GM21423 (cell line): ENCODE measurements at regions not wholly inside any gene's neighbourhood (a gene's known extent, or its start where the extent isn't known, plus 50 kb on each side); places are given as distances from the start of the nearest gene placed in this dataset.
"Not testable (repeated sequence)": the region's sequence is repeated elsewhere in the genome, so short reads cannot be mapped to it uniquely, and the experiment has no call there.

Source experiments
- ATAC-seq: cut with Tn5 transposase; IDR thresholded peaks from one replicate; pipeline ENCODE4 v1.9.1; 2021; ENCODE audit warnings: mild to moderate bottlenecking, moderate library complexity; ENCODE audit not compliant: unreplicated experiment

GRCh38 chr6:139701003-139701402 lies 326.6 kb upstream of the CITED2 start:
- ATAC-seq, result no peak

GRCh38 chr6:139699911-139700310 lies 325.5 kb upstream of the CITED2 start:
- ATAC-seq, result no peak

- no peak for ATAC-seq
Measured at GRCh38 chr6:139699335-139699734, 324.9 kb upstream of the CITED2 start.

DNA sequence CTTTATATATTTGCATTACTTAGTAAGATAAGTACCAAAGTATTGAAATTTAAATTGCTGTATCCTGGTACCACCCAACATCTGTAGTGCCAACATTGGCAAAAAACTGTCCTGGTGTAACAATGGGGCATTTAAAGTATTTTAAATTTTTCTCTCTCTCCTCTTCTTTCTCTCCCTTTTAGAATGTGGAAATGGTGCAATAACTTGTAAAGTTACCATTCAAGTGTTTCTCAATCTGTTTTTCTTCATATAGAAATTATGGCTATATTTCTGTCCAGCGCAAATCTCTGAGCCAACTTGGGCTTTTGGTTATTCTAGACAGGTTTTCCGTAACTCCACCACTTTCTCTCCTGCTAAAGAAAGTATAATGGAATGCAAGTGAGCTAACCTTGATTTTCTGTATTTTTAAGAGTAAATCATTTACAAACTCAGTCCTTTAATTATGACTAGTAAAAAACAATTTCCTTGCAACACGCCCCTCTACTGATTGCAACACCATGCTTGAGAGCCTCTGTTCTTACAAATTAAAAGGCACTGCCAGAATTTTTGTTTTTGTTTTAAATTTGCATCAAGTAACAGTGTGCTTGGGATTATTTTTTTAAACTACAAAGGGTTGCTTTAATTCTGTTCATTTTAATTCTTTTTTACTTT lies 324.2 kb upstream of the CITED2 start:
- ATAC-seq, result no peak

DNA sequence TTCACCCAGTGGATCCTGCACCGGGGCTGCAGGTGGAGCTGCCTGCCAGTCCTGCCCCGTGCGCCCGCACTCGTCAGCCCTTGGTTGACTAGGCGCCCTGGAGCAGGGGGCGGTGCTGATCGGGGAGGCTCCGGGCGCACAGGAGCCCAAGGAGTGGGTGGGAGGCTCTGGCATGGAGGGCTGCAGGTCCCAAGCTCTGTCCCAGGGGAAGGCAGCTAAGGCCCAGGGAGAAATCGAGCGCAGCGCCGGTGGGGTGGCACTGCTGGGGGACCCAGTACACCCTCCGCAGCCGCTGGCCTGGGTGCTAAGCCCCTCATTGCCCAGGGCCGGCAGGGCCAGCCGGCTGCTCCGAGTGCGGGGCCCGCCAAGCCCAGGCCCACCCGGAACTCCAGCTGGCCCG lies 323.4 kb upstream of the CITED2 start:
- not testable (repeated sequence) for ATAC-seq

DNA sequence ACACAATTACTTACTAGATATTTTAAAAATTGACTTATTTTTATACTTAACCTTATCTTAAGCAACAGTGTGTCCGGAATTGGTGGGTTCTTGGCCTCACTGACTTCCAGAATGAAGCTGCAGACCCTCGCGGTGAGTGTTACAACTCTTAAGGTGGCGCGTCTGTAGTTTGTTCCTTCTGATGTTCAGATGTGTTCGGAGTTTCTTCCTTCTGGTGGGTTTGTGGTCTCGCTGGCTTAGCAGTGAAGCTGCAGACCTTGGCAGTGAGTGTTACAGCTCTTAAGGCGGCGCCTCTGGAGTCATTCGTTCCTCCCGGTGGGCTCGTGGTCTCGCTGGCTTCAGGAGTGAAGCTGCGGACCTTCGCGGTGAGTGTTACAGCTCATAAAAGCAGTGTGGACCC lies 322.5 kb upstream of the CITED2 start:
- ATAC-seq, result not testable (repeated sequence)

DNA sequence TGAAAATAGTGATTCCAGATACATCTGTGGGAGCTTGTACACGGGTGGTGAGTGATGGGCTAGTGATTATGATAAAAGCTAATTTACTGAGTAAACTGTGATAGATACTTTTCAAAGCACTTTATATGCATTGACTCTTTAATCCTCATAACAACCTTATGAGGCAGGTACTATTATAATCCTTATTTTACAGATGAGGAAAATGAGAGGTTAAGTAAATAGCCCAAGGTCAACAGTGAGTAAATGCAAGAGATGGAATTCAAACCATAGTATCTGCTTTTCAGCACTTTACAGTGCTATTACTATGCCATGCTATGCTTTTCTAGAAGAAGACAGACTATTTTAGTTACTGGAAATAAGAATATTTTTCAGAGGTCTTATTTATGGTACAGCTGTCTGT lies 320.9 kb upstream of the CITED2 start:
- ATAC-seq, result no peak

DNA sequence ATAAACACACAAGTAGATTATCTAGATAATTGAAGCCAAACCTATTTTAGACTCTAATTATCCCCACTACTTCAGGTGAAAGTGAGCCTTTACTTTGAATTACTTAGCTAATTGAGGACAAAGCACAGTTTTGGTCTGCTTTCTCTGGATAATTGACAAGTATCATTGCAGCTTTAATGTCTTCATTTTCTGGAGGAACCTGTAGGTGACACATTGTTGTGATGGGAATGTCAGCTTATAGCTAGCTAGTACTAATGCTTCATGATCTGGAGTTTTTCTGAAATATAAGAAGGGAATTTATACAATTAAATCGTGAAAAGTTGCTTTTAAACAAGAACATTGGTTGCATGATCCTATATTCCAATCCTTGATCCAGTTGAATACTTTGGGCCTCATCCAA lies 319.3 kb upstream of the CITED2 start:
- no peak for ATAC-seq

- ATAC-seq, result no peak
Measured at GRCh38 chr6:139690007-139690406, 315.6 kb upstream of the CITED2 start.

DNA sequence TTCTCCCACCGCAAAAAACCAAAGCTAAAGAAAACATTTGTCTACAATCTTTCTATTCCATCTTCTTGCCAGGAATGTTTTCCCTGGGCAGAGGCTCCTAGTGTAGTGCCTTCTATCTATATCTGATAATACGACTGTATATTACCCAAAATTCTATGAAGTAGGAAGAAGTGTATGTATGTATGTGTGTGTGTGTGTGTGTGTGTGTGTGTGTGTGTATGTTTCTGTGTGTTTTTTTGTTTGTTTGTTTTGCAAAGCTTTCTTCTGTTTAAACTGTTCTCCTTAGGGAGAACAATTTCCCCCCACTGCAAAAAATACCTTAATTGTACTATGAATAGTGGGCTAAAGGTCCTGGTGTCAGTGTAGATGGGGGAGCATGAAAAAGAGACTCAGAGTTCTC lies 312.6 kb upstream of the CITED2 start:
- ATAC-seq, result no peak

DNA sequence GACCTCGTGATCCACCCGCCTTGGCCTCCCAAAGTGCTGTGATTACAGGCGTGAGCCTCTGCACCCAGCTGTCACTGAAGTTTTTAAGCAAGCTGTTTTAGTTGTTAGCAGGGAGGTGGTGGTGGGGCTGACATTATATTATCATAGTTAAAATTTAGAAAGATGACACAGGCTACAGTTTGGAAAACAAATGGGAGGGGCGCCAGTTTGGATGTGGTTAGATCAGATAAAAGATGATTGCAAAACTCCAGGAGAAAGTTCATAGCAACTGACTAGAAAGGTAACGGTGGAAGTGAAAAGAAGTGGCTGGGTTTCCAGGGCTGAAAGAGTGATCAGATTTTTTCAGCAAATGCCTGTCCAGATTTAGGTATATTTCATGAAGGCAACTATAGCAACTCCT lies 311.9 kb upstream of the CITED2 start:
- ATAC-seq, result no peak

DNA sequence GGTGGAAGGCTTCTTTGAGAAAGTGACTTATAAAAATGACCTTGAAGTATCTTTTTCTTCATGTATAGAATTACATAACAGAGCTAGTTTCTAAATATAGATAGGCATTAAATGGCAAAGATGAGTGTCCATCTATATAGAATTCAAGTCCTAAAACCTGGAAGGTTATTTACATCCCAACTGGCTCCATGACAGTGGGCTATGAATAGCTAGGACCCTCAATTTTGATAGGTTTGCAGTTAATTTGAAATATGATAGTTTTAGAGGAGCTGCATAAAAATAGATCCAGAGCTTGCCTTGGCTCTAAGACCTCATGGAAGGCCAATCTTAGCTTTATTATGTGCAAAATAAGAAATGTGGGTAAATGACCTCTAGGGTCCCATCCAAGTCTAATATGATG lies 310.6 kb upstream of the CITED2 start:
- no peak for ATAC-seq

GRCh38 chr6:139680819-139681218 lies 306.4 kb upstream of the CITED2 start:
- no peak for ATAC-seq

DNA sequence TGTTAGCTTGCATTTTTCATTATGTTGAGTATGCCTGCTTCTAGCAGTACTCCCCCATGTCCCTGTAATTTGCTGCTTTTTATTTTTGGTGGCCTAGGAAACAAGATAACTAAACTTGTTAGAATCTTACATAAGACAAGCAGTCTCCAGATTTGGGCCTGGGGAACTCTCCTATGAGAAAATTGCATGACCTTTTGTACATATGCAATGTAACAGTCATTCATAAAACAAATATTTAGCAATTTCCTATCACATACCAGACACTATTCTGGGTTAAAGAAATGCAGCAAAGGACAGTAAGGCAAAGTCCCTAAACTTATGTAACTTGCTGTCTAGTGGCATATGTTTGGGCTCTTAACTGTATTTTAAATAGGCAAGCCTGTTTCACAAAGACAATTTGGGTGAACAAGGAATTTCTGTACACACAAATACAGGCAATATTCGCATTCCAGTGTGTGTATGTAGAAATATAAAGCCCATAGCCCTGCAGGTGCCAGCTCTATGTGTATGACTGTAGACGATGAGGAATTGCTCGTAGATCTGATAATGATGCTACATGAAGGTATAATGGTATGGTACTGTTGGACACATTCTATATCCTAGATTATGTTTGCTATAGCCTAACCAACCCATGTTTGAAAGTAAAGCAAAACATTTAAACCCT lies 305.2 kb upstream of the CITED2 start:
- ATAC-seq, result no peak

- ATAC-seq, result no peak
Measured at GRCh38 chr6:139676718-139677117, 302.3 kb upstream of the CITED2 start.

GRCh38 chr6:139666284-139666683 lies 291.8 kb upstream of the CITED2 start:
- no peak for ATAC-seq

DNA sequence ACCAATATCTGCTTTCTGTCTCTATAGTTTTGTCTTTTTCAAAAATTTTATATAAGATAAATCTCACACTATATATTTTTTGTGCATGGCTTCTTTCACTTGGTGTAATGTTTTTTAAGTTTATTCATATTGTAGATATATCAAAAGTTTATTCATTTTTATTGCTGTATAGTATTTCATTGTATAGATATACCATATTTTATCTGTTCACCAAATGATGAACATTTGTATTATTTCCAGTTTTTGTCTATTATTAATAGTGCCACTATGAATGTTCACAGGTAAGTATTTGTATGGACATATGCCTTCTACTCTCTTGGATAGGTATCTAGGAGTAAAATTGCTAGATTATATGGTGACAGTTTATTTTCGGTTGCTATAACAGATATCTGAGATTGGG lies 289.5 kb upstream of the CITED2 start:
- ATAC-seq, result no peak

DNA sequence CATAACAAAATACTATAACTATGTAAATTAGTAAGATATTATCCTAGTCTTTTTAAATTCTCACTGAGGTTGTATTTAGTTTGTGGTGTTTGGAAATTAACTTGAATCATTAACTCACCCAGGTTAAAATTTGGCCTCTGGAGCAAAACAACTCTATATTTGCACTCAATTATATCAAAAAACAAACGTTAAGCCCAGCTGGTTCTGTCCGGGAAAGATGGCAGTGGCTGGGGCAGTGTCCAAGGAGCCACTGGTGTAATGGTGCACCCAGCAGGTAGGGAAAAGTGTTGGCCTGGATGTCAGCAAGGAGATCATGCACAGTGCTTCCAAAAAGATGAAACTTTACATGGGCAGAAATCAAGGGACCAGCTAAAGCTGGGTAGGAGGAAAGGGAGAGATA lies 285.3 kb upstream of the CITED2 start:
- ATAC-seq, result no peak

GRCh38 chr6:139659196-139659595 lies 284.7 kb upstream of the CITED2 start:
- ATAC-seq, result no peak

- ATAC-seq, result no peak
Measured at GRCh38 chr6:139657119-139657518, 282.7 kb upstream of the CITED2 start.

- ATAC-seq, result no peak
Measured at GRCh38 chr6:139655783-139656705, 281.6 kb upstream of the CITED2 start.
